Stimulated activated naive CD8-positive, alpha-beta T cell treated with anti-CD3 and anti-CD28 coated beads, Interleukin-15, Interleukin-2, amounts not matched to agents 100 ng/mL and 50 ng/mL, for 24 hours (primary cell): ENCODE measurements at regions not wholly inside any gene's neighbourhood (a gene's known extent, or its start where the extent isn't known, plus 50 kb on each side); places are given as distances from the start of the nearest gene placed in this dataset.

Experiments used
- H3K27ac Mint-ChIP-seq: one replicate; pipeline ENCODE4 v1.8.0; 2021; ENCODE audit warnings: mild to moderate bottlenecking, mixed read lengths
- H3K27me3 Mint-ChIP-seq: one replicate; pipeline ENCODE4 v1.8.0; 2021; ENCODE audit warnings: mixed read lengths
- H3K36me3 Mint-ChIP-seq: one replicate; pipeline ENCODE4 v1.8.0; 2021; ENCODE audit warnings: low read depth, mixed read lengths
- H3K4me1 Mint-ChIP-seq: one replicate; pipeline ENCODE4 v1.8.0; 2021; ENCODE audit warnings: low read depth, mixed read lengths
- H3K4me3 Mint-ChIP-seq: one replicate; pipeline ENCODE4 v1.8.0; 2021; ENCODE audit warnings: mild to moderate bottlenecking, mixed read lengths
- H3K9me3 Mint-ChIP-seq: one replicate; pipeline ENCODE4 v1.8.0; 2021; ENCODE audit warnings: mixed read lengths

DNA sequence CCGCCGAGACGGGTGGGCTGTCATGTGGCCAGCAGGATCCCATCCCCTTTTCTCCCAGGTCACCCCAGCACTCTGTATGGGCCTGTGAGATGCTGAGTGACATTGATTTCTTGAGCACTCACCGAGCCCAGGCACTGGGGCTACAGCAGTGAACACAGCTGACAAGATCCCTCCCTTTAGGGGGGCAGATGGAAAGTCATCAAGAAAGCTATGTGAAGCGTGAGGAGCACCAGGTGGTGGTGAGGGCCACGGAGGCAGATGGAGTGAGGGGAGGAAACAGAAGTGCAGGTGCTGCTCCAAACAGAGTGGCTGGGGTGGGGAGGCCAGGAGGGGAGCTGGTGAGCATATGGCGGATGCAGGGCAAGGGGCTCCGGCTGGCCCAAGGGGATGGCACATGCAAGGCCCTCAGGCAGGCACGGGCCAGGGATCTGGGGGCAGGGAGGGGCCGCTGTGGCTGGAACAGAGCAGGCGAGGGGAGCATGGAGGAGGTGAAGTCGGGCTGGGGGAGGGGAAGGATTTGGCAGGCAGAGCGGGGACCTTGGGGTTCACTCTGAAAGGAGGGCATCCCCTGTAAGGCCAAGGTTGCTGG, 184.0 kb downstream of the BMP7 start:
- Mint-ChIP-seq H3K27me3 (no peaks in the 10 kb centered on the region), H3K36me3 (no peaks in the 10 kb centered on the region), H3K4me3 (no peak overlapping the region), H3K4me1 (no peaks in the 10 kb centered on the region), H3K27ac (no peak overlapping the region), H3K9me3 (peaks cover 22% of the 10 kb centered on the region)

- Mint-ChIP-seq H3K4me3 (no peak overlapping the region), H3K36me3 (no peaks in the 10 kb centered on the region), H3K27me3 (no peaks in the 10 kb centered on the region), H3K27ac (no peak overlapping the region), H3K9me3 (peaks cover 17% of the 10 kb centered on the region), H3K4me1 (no peaks in the 10 kb centered on the region)
Measured at GRCh38 chr20:57083072-57083471, 183.4 kb downstream of the BMP7 start.

DNA sequence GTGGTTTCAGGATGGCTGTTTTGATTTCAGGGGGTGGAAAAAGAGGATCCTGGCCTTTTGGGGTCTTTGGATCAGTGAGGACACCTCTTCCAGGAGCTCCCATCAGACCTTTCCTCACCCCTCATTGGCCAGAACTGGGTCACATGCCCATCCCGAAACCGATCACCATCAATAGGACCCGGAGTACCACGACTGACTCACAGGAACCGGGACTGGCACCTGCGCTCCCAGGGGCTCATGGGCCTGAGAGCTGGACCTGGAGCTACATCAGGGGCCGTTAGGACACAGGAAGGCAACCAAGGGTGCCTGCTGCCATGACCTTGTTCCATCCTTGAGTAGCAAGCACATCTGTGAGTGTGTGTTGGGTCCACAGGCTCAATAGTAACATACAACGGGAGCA, 180.4 kb downstream of the BMP7 start:
- Mint-ChIP-seq H3K4me1 (peaks cover 7% of the 10 kb centered on the region), H3K27ac (no peak overlapping the region), H3K27me3 (no peaks in the 10 kb centered on the region), H3K4me3 (no peak overlapping the region), H3K9me3 (no peaks in the 10 kb centered on the region), H3K36me3 (peaks cover under 1% of the 10 kb centered on the region)

GRCh38 chr20:57087102-57087501, 179.3 kb downstream of the BMP7 start:
- Mint-ChIP-seq H3K27me3 (no peaks in the 10 kb centered on the region), H3K9me3 (no peaks in the 10 kb centered on the region), H3K4me1 (peaks cover 15% of the 10 kb centered on the region), H3K27ac (no peak overlapping the region), H3K4me3 (no peak overlapping the region), H3K36me3 (peaks cover 4% of the 10 kb centered on the region)

- no peak overlapping the region for H3K4me3 Mint-ChIP-seq
- peaks cover 4% of the 10 kb centered on the region for H3K36me3 Mint-ChIP-seq
- H3K27me3 Mint-ChIP-seq = no peaks in the 10 kb centered on the region
- no peak overlapping the region for H3K27ac Mint-ChIP-seq
- no peaks in the 10 kb centered on the region for H3K9me3 Mint-ChIP-seq
- peaks cover 19% of the 10 kb centered on the region for H3K4me1 Mint-ChIP-seq
Measured at GRCh38 chr20:57087705-57088104, 178.7 kb downstream of the BMP7 start.

- Mint-ChIP-seq H3K27me3 (no peaks in the 10 kb centered on the region), H3K4me3 (no peak overlapping the region), H3K4me1 (peaks cover 19% of the 10 kb centered on the region), H3K9me3 (no peaks in the 10 kb centered on the region), H3K36me3 (peaks cover 4% of the 10 kb centered on the region), H3K27ac (no peak overlapping the region)
Measured at GRCh38 chr20:57088436-57088835, 178.0 kb downstream of the BMP7 start.

GRCh38 chr20:57089699-57090144, 176.7 kb downstream of the BMP7 start:
- peak overlapping the region; percentile 80 for H3K27ac Mint-ChIP-seq
- H3K4me1 Mint-ChIP-seq = peaks cover 19% of the 10 kb centered on the region
- peaks cover 4% of the 10 kb centered on the region for H3K36me3 Mint-ChIP-seq

DNA sequence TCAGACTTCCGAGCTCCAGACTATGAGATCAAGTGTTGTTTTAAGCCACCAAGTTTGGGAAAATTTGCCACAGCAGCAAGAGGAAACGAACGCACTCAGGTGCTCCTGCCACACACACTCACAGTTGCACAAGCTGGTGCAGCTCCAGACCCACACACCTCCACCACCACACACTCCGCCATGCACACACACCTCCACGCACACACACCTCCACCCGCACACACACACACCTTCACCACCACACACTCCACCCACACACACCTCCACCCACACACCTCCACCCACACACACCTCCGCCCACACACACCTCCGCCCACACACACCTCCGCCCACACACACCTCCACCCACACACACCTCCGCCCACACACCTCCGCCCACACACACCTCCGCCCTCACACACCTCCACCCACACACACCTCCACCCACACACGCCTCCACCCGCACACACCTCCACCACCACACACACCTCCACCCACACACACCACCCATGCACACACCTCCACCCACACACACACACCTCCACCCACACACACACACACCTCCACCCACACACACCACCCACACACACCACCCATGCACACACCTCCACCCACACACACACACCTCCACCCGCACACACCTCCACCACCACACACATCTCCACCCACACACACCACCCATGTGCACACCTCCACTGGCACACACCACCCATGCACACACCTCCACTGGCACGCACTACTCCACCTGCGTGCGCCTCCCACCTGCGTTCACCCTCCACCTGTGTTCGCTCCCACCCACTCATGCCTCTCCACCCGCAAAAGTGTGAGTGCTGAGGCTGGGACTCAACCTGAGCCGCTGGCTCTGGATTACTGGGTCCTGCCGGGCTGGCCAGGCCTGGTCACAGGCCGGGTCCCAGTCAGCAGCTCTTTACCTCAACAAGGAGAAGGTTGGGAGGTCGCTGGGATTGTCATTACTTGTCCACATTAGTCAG, 175.6 kb downstream of the BMP7 start:
- peaks cover 3% of the 10 kb centered on the region for H3K27me3 Mint-ChIP-seq

More at GRCh38 chr20:57089699-57090144, 176.7 kb downstream of the BMP7 start:
- Mint-ChIP-seq H3K4me3 (peak overlapping the region; percentile 38), H3K9me3 (no peaks in the 10 kb centered on the region), H3K27me3 (peaks cover 3% of the 10 kb centered on the region)

DNA sequence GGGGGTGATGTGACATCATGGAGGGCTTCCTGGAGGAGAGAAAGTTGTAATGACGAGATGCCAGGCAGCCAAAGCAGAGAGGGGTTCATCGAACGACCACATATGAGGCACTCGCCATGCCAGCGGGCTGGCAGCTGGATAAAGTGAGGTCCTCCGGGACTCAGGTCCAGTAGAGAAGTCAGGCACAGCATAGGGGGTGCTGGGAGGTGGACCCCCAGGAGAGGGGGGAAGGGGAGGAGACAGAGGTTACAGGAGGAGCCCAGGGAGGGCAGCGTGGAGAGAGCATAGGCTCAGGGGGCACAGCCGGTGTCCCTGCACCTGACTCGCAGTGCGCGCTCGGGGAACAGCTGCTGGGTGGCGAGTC, 174.7 kb downstream of the BMP7 start:
- H3K4me3 Mint-ChIP-seq = peak overlapping the region; percentile 71
- H3K27ac Mint-ChIP-seq = no peak overlapping the region
- H3K9me3 Mint-ChIP-seq = no peaks in the 10 kb centered on the region
- peaks cover 3% of the 10 kb centered on the region for H3K27me3 Mint-ChIP-seq
- peaks cover 19% of the 10 kb centered on the region for H3K4me1 Mint-ChIP-seq
- peaks cover 4% of the 10 kb centered on the region for H3K36me3 Mint-ChIP-seq

More for the DNA sequence above, 175.6 kb downstream of the BMP7 start:
- peak overlapping the region; percentile 71 for H3K4me3 Mint-ChIP-seq
- H3K27ac Mint-ChIP-seq = peak overlapping the region; percentile 95
- H3K4me1 Mint-ChIP-seq = peaks cover 19% of the 10 kb centered on the region
- H3K9me3 Mint-ChIP-seq = no peaks in the 10 kb centered on the region
- peaks cover 4% of the 10 kb centered on the region for H3K36me3 Mint-ChIP-seq

GRCh38 chr20:57092112-57092899, 174.1 kb downstream of the BMP7 start:
- H3K27me3 Mint-ChIP-seq = peaks cover 3% of the 10 kb centered on the region
- H3K9me3 Mint-ChIP-seq = no peaks in the 10 kb centered on the region
- peaks cover 4% of the 10 kb centered on the region for H3K36me3 Mint-ChIP-seq
- no peak overlapping the region for H3K27ac Mint-ChIP-seq
- H3K4me3 Mint-ChIP-seq = no peak overlapping the region
- H3K4me1 Mint-ChIP-seq = peaks cover 19% of the 10 kb centered on the region

DNA sequence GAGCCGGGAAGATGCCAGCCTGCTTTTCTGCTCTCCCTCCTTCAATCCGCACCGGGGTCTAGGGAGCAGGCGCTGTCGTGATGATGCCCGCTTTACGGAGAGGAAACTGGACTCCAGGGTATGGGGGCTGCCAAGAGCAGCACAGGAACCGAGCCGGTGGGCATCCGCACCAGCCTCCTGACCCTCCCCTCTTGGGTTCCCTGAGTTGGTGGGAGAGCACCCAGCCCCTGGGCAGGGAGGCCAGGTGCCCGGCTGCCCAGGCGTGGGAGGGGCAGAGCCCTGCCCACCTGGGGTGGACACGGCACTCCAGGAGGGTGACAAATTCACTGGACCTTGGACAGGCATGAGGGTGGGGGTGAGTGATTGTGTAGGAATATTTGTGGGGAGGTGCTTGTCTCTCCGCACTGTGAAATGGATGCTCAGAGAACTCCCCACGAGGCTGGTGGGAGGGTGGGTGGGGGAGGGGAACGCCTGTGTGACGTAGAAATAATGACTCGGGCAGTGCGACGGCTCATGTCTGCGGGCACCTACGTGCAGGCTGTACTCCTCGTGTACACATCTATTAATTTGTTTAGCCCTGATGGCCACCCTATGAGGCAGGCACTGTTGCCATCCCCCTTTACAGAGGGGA, 173.4 kb downstream of the BMP7 start:
- Mint-ChIP-seq H3K9me3 (no peaks in the 10 kb centered on the region), H3K27ac (no peak overlapping the region), H3K4me1 (peaks cover 19% of the 10 kb centered on the region), H3K4me3 (no peak overlapping the region), H3K36me3 (peaks cover 4% of the 10 kb centered on the region), H3K27me3 (peaks cover 3% of the 10 kb centered on the region)

GRCh38 chr20:57093766-57094165, 172.7 kb downstream of the BMP7 start:
- Mint-ChIP-seq H3K4me1 (peaks cover 19% of the 10 kb centered on the region), H3K27me3 (peaks cover 8% of the 10 kb centered on the region), H3K9me3 (no peaks in the 10 kb centered on the region), H3K36me3 (peaks cover 4% of the 10 kb centered on the region), H3K27ac (no peak overlapping the region), H3K4me3 (no peak overlapping the region)

DNA sequence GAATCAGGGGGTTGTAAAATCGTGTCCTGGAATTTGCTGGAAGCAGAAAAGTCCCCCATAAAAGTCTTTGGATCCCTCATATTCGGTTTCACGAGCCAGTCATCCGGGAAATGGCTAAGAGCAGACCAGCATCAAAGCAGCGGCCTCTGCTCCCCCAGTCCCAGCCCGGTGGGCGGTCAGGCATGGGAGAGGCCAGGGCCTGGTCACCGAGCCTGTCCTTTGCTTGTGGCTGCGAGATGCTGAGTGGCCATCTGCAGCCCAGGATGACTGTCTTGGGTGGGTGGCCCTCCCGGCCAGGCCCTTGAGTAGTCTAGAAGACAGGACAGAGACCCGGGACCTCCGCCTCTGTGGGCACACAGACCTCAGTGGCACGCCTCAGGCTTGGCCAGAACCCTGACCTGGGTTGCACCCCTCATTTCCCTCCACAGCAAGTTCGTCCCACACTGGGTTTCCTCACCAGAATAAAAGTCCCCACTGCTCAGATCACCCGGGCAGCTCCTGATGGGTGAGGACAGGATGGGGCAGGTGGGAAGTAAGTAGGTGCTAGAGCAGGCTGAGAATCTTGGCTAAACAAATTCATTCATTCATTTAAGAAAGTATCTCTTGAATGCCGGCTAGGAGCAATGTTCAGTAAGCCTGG, 172.1 kb downstream of the BMP7 start:
- peaks cover 4% of the 10 kb centered on the region for H3K36me3 Mint-ChIP-seq
- no peak overlapping the region for H3K4me3 Mint-ChIP-seq
- H3K27me3 Mint-ChIP-seq = peaks cover 8% of the 10 kb centered on the region
- no peaks in the 10 kb centered on the region for H3K9me3 Mint-ChIP-seq
- H3K27ac Mint-ChIP-seq = no peak overlapping the region
- peaks cover 19% of the 10 kb centered on the region for H3K4me1 Mint-ChIP-seq

DNA sequence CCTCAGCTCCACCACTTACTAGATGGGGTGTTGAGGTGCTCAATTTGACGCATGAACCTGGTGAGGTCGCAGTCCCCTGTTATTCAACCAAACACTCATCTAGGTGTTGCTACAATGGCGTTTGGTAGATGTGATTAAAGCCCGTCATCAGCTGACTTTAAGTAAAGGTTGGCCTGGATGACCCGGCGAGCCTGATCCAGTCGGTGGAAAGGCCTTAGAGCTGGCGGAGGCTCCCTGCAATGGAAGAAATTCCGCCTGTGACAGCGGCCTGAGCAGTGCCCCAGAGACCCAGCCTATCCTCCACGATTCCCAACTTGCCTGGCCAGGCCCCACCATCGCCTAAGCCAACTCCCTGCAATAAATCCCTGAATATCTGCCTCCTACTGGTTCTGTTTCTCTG, 171.4 kb downstream of the BMP7 start:
- peaks cover 4% of the 10 kb centered on the region for H3K36me3 Mint-ChIP-seq
- peaks cover 8% of the 10 kb centered on the region for H3K27me3 Mint-ChIP-seq
- H3K4me3 Mint-ChIP-seq = no peak overlapping the region
- no peak overlapping the region for H3K27ac Mint-ChIP-seq
- H3K4me1 Mint-ChIP-seq = peaks cover 19% of the 10 kb centered on the region
- no peaks in the 10 kb centered on the region for H3K9me3 Mint-ChIP-seq
